Transverse colon (tissue), 4 donors: ENCODE measurements at regions not wholly inside any gene's neighbourhood (a gene's known extent, or its start where the extent isn't known, plus 50 kb on each side); places are given as distances from the start of the nearest gene placed in this dataset.

Experiments used
- POLR2AphosphoS5 ChIP-seq, 3 donors: sonication (generic); formaldehyde crosslinking; IDR thresholded peaks; one replicate each; pipeline ENCODE4 v1.6.1; 2016; ENCODE audit warnings: antibody characterized with exemption in 3 of 3
- TF ChIP-seq, protein P1 (sequence below), 5 experiments: fragments of 200-600 bp in 3 of 5; fragments of 450-650 bp in 2 of 5; sonication (generic) in 3 of 5; IDR thresholded peaks; 1 replicate in 2 of 5; 2 replicates in 3 of 5; pipeline ENCODE4 v1.5.1; 2016 to 2017; ENCODE audit warnings: antibody characterized with exemption in 5 of 5, inconsistent platforms in 3 of 5, mild to moderate bottlenecking in 2 of 5, moderate library complexity in 1 of 5

DNA sequence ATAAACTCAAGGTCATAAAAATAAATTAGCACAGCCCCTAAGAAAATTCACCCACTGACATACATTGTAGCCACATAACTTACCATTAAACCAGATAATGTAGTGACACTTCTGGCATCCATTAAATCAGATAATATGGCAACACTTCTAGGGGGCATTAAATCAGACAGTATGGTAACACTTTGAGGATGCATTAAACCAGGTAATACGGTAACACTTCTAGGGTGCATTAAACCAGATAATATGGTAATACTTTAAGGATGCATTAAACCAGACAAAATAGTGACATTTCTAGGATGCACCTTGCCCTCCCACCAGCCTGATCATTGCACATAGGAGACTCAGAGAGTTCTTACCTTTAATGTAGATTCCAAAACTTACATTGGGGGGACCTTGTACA lies 1220.5 kb upstream of the TMEM132C start:
- TF ChIP-seq, protein P1, sequence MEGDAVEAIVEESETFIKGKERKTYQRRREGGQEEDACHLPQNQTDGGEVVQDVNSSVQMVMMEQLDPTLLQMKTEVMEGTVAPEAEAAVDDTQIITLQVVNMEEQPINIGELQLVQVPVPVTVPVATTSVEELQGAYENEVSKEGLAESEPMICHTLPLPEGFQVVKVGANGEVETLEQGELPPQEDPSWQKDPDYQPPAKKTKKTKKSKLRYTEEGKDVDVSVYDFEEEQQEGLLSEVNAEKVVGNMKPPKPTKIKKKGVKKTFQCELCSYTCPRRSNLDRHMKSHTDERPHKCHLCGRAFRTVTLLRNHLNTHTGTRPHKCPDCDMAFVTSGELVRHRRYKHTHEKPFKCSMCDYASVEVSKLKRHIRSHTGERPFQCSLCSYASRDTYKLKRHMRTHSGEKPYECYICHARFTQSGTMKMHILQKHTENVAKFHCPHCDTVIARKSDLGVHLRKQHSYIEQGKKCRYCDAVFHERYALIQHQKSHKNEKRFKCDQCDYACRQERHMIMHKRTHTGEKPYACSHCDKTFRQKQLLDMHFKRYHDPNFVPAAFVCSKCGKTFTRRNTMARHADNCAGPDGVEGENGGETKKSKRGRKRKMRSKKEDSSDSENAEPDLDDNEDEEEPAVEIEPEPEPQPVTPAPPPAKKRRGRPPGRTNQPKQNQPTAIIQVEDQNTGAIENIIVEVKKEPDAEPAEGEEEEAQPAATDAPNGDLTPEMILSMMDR (IDR thresholded peaks at IDR 0.05): no peak
- no peak for TF ChIP-seq POLR2AphosphoS5 (IDR thresholded peaks at IDR 0.05)
